MG63 (cell line): ENCODE measurements at regions not wholly inside any gene's neighbourhood (a gene's known extent, or its start where the extent isn't known, plus 50 kb on each side); places are given as distances from the start of the nearest gene placed in this dataset.

Experiments
- DNase-seq: peaks from one replicate; pipeline ENCODE4 v3.0.0-alpha.2; 2020
- H3K27me3 ChIP-seq: fragments of 250-450 bp; sonication (Bioruptor Pico); 2 replicates; pipeline ENCODE4 v1.5.1; 2020; ENCODE audit warnings: mild to moderate bottlenecking, moderate library complexity
- H3K36me3 ChIP-seq: fragments of 250-450 bp; sonication (Bioruptor Pico); 2 replicates; pipeline ENCODE4 v1.5.1; 2020; ENCODE audit warnings: mild to moderate bottlenecking, moderate library complexity
- H3K4me3 ChIP-seq: fragments of 250-450 bp; sonication (Bioruptor Pico); 2 replicates; pipeline ENCODE4 v1.5.1; 2020; ENCODE audit warnings: mild to moderate bottlenecking, moderate library complexity
- H3K9me3 ChIP-seq: fragments of 250-450 bp; sonication (Bioruptor Pico); 2 replicates; pipeline ENCODE4 v1.5.1; 2020; ENCODE audit warnings: mild to moderate bottlenecking, moderate library complexity

GRCh38 chr12:93972411-93973208, 175.8 kb upstream of the PLXNC1 start:
- H3K36me3 ChIP-seq: no peaks in the 10 kb centered on the region
- DNase-seq: peak; percentile 74
- no peaks in the 10 kb centered on the region for H3K27me3 ChIP-seq
- H3K4me3 ChIP-seq: no peak overlapping the region
- peaks cover 8% of the 10 kb centered on the region for H3K9me3 ChIP-seq

GRCh38 chr12:93974252-93974651, 174.1 kb upstream of the PLXNC1 start:
- peaks cover 8% of the 10 kb centered on the region for H3K9me3 ChIP-seq
- no peak overlapping the region for H3K4me3 ChIP-seq
- no peaks in the 10 kb centered on the region for H3K27me3 ChIP-seq
- no peak for DNase-seq
- H3K36me3 ChIP-seq: no peaks in the 10 kb centered on the region

GRCh38 chr12:93976024-93976423, 172.4 kb upstream of the PLXNC1 start:
- H3K4me3 ChIP-seq: no peak overlapping the region
- H3K9me3 ChIP-seq: peaks cover 6% of the 10 kb centered on the region
- DNase-seq: no peak
- no peaks in the 10 kb centered on the region for H3K27me3 ChIP-seq
- no peaks in the 10 kb centered on the region for H3K36me3 ChIP-seq

GRCh38 chr12:93977081-93977480, 171.3 kb upstream of the PLXNC1 start:
- DNase-seq: no peak
- no peak overlapping the region for H3K4me3 ChIP-seq
- H3K9me3 ChIP-seq: no peaks in the 10 kb centered on the region
- no peaks in the 10 kb centered on the region for H3K36me3 ChIP-seq
- no peaks in the 10 kb centered on the region for H3K27me3 ChIP-seq

GRCh38 chr12:93978553-93978952, 169.8 kb upstream of the PLXNC1 start:
- no peaks in the 10 kb centered on the region for H3K36me3 ChIP-seq
- DNase-seq: no peak
- H3K27me3 ChIP-seq: no peaks in the 10 kb centered on the region
- no peak overlapping the region for H3K4me3 ChIP-seq
- no peaks in the 10 kb centered on the region for H3K9me3 ChIP-seq

GRCh38 chr12:93979189-93979588, 169.2 kb upstream of the PLXNC1 start:
- DNase-seq: no peak
- H3K4me3 ChIP-seq: no peak overlapping the region
- no peaks in the 10 kb centered on the region for H3K27me3 ChIP-seq
- H3K36me3 ChIP-seq: no peaks in the 10 kb centered on the region
- H3K9me3 ChIP-seq: no peaks in the 10 kb centered on the region; the same call in 1 of the 2 replicates

- Histone ChIP-seq H3K9me3 (no peaks in the 10 kb centered on the region; the same call in 1 of the 2 replicates), H3K36me3 (no peaks in the 10 kb centered on the region), H3K27me3 (no peaks in the 10 kb centered on the region), H3K4me3 (no peak overlapping the region)
- DNase-seq: no peak
Observed at GRCh38 chr12:93980711-93981110, 167.7 kb upstream of the PLXNC1 start.

- Histone ChIP-seq H3K9me3 (no peaks in the 10 kb centered on the region; the same call in 1 of the 2 replicates), H3K27me3 (no peaks in the 10 kb centered on the region), H3K4me3 (no peak overlapping the region), H3K36me3 (no peaks in the 10 kb centered on the region)
- no peak for DNase-seq
Observed at GRCh38 chr12:93981411-93981810, 167.0 kb upstream of the PLXNC1 start.

- DNase-seq: peak; percentile 39
- Histone ChIP-seq H3K36me3 (no peaks in the 10 kb centered on the region), H3K27me3 (no peaks in the 10 kb centered on the region), H3K4me3 (no peak overlapping the region), H3K9me3 (peaks cover 3% of the 10 kb centered on the region; the same call in 1 of the 2 replicates)
Observed at GRCh38 chr12:93982771-93983315, 165.5 kb upstream of the PLXNC1 start.

- no peak for DNase-seq
- Histone ChIP-seq H3K27me3 (no peaks in the 10 kb centered on the region), H3K36me3 (no peaks in the 10 kb centered on the region), H3K4me3 (no peak overlapping the region), H3K9me3 (peaks cover 3% of the 10 kb centered on the region; the same call in 1 of the 2 replicates)
Observed at GRCh38 chr12:93984005-93984404, 164.4 kb upstream of the PLXNC1 start.

GRCh38 chr12:93989949-93990348, 158.4 kb upstream of the PLXNC1 start:
- no peak for DNase-seq
- no peaks in the 10 kb centered on the region for H3K36me3 ChIP-seq
- no peaks in the 10 kb centered on the region for H3K27me3 ChIP-seq

GRCh38 chr12:93990832-93991803, 157.3 kb upstream of the PLXNC1 start:
- peaks cover 3% of the 10 kb centered on the region; the same call in 1 of the 2 replicates for H3K9me3 ChIP-seq
- H3K36me3 ChIP-seq: no peaks in the 10 kb centered on the region
- no peaks in the 10 kb centered on the region for H3K27me3 ChIP-seq
- peak; percentile 11 for DNase-seq
- H3K4me3 ChIP-seq: no peak overlapping the region

More at GRCh38 chr12:93989949-93990348, 158.4 kb upstream of the PLXNC1 start:
- no peak overlapping the region for H3K4me3 ChIP-seq
- H3K9me3 ChIP-seq: peaks cover 3% of the 10 kb centered on the region; the same call in 1 of the 2 replicates

- no peaks in the 10 kb centered on the region for H3K36me3 ChIP-seq
Observed at GRCh38 chr12:93991829-93992461, 156.4 kb upstream of the PLXNC1 start.

GRCh38 chr12:93994721-93995120, 153.7 kb upstream of the PLXNC1 start:
- no peak overlapping the region for H3K4me3 ChIP-seq
- no peak for DNase-seq
- no peaks in the 10 kb centered on the region for H3K27me3 ChIP-seq
- no peaks in the 10 kb centered on the region; the same call in 1 of the 2 replicates for H3K9me3 ChIP-seq
- H3K36me3 ChIP-seq: no peaks in the 10 kb centered on the region

More at GRCh38 chr12:93991829-93992461, 156.4 kb upstream of the PLXNC1 start:
- H3K27me3 ChIP-seq: no peaks in the 10 kb centered on the region
- H3K9me3 ChIP-seq: peaks cover 3% of the 10 kb centered on the region; the same call in 1 of the 2 replicates
- no peak for DNase-seq
- H3K4me3 ChIP-seq: no peak overlapping the region

- no peaks in the 10 kb centered on the region for H3K36me3 ChIP-seq
- no peaks in the 10 kb centered on the region; the same call in 1 of the 2 replicates for H3K9me3 ChIP-seq
- DNase-seq: no peak
- H3K4me3 ChIP-seq: no peak overlapping the region
- H3K27me3 ChIP-seq: no peaks in the 10 kb centered on the region
Observed at GRCh38 chr12:93996321-93996720, 152.1 kb upstream of the PLXNC1 start.

- no peak for DNase-seq
- no peaks in the 10 kb centered on the region for H3K27me3 ChIP-seq
- no peak overlapping the region for H3K4me3 ChIP-seq
- H3K36me3 ChIP-seq: no peaks in the 10 kb centered on the region
- peaks cover 8% of the 10 kb centered on the region for H3K9me3 ChIP-seq
Observed at GRCh38 chr12:94001691-94002090, 146.7 kb upstream of the PLXNC1 start.
